Lung (tissue), 11 donors: ENCODE measurements at regions not wholly inside any gene's neighbourhood (a gene's known extent, or its start where the extent isn't known, plus 50 kb on each side); places are given as distances from the start of the nearest gene placed in this dataset.

Experiments
- ATAC-seq: fragments of 200-7000 bp; cut with Tn5 transposase; one replicate; pipeline ENCODE4 v1.9.1; 2020; ENCODE audit warnings: moderate number of reproducible peaks; ENCODE audit not compliant: insufficient read depth, low FRiP score
- DNase-seq, 3 donors: peaks; one replicate each; pipeline ENCODE4 v3.0.0-alpha.2; 2013 to 2017
- H3K27ac ChIP-seq, 2 donors: one replicate each; pipeline ENCODE4 v1.5.1; 2013; ENCODE audit warnings: mild to moderate bottlenecking in 2 of 2, moderate library complexity in 2 of 2, control low read depth in 1 of 2, inconsistent platforms in 1 of 2, low read depth in 1 of 2, low read length in 1 of 2
- H3K27me3 ChIP-seq, 3 donors: one replicate each; pipeline ENCODE4 v1.5.1; 2013; ENCODE audit warnings: low read length in 2 of 3; ENCODE audit not compliant: control insufficient read depth in 3 of 3, insufficient read depth in 3 of 3
- H3K36me3 ChIP-seq, 4 donors: one replicate each; pipeline ENCODE4 v1.5.1; 2013; ENCODE audit warnings: low read length in 4 of 4, mild to moderate bottlenecking in 1 of 4, moderate library complexity in 1 of 4; ENCODE audit not compliant: control insufficient read depth in 4 of 4, insufficient read depth in 4 of 4
- H3K4me1 ChIP-seq, 5 donors: one replicate each; pipeline ENCODE4 v1.5.1; 2013; ENCODE audit warnings: low read length in 5 of 5, mild to moderate bottlenecking in 2 of 5, moderate library complexity in 1 of 5; ENCODE audit not compliant: control insufficient read depth in 5 of 5, insufficient read depth in 5 of 5
- H3K4me3 ChIP-seq: one replicate; pipeline ENCODE4 v1.5.1; 2013; ENCODE audit warnings: mild to moderate bottlenecking, control low read depth, moderate library complexity
- H3K9ac ChIP-seq, 2 donors: one replicate each; pipeline ENCODE4 v1.5.1; 2013; ENCODE audit warnings: low read length in 2 of 2, control low read depth in 1 of 2; ENCODE audit not compliant: insufficient read depth in 1 of 2
- H3K9me3 ChIP-seq, 4 donors: one replicate each; pipeline ENCODE4 v1.5.1; 2013; ENCODE audit warnings: low read length in 3 of 4, mild to moderate bottlenecking in 1 of 4, moderate library complexity in 1 of 4; ENCODE audit not compliant: control insufficient read depth in 4 of 4, insufficient read depth in 3 of 4
- WGBS, 2 donors: extraction: QIAGEN DNeasy Blood & Tissue Kit; methylation state at CpG; one replicate each; pipeline ENCODE4 v1.1.7; 2013; 5-methylcytosine and 5-hydroxymethylcytosine counted together
- TF ChIP-seq, protein P1 (sequence below): IDR thresholded peaks from 2 replicates; pipeline ENCODE4 v1.5.1; 2012; ENCODE audit warnings: mild to moderate bottlenecking; ENCODE audit errors: control extremely low read depth, extremely low read depth
- donor health status: control.
- donor health status: control.
- donor health status: Bipolar disorder and iron deficiency.
- donor health status: healthy.
- donor health status: DM: yes; HTN: yes; CAD: no.

DNA sequence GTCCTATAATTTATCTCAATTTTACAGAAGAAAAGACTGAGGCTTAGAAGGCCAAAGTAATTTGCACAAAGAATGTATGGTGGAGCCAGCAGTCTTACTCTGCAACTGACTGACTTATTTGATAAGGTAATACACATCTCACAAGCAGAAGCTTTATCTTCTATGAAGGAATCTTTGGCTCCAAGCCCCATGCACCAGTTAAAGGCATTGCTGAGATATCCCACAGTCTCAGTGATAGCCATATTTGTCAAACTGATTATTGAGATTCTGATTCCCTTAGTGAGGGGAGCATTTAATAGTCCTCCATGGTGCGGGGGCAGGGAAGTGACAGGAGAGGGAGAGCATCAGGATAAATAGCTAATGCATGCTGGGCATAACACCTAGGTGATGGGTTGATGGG, 60.4 kb upstream of the GRIP1 start:
- H3K9ac ChIP-seq, result no peak overlapping the region
- no peaks in the 10 kb centered on the region for H3K9me3 ChIP-seq
- no peak for DNase-seq
- H3K4me1 ChIP-seq, result no peaks in the 10 kb centered on the region
- ATAC-seq, result no peak
- H3K27ac ChIP-seq, result no peak overlapping the region
- H3K27me3 ChIP-seq, result no peaks in the 10 kb centered on the region
- TF ChIP-seq, protein P1, sequence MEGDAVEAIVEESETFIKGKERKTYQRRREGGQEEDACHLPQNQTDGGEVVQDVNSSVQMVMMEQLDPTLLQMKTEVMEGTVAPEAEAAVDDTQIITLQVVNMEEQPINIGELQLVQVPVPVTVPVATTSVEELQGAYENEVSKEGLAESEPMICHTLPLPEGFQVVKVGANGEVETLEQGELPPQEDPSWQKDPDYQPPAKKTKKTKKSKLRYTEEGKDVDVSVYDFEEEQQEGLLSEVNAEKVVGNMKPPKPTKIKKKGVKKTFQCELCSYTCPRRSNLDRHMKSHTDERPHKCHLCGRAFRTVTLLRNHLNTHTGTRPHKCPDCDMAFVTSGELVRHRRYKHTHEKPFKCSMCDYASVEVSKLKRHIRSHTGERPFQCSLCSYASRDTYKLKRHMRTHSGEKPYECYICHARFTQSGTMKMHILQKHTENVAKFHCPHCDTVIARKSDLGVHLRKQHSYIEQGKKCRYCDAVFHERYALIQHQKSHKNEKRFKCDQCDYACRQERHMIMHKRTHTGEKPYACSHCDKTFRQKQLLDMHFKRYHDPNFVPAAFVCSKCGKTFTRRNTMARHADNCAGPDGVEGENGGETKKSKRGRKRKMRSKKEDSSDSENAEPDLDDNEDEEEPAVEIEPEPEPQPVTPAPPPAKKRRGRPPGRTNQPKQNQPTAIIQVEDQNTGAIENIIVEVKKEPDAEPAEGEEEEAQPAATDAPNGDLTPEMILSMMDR, result no peak
- H3K36me3 ChIP-seq, result no peaks in the 10 kb centered on the region
- H3K4me3 ChIP-seq, result no peak overlapping the region
- 86 to 88% methylated on average over 1 of the region's 1 CpG for WGBS, 2 donors

DNA sequence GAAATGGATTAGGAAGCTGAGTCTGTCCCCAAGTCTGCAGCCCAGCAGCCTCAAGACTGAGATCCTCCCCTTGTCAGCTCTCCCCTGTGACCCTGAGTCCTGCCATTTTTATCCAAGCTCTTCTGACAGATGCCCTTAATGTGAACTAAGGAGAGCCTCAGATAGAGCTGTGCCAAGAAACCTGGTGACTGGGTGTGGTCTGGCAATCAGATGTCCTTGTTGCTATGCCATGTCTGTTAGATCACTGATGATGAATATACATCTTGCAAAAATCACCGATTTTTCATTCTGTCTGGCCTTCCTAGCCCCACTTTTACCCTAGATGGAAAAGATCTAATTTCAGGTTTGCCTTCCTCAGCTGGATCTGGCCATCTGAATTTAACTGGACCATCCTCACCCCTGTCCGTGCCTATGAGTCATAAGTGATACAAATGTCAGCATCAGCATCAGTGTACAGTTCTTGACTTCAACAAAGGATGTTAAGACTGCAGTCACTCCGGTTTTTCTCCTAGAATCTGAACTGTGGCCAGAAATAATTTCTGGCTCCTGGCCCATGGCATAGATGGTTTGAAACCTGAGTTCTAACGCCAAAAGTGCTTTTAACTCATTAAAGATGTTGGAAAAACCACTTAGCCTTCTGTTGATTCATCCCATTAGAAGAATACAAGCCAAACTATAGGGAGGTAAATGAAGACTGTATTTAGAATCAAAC, 61.2 kb upstream of the GRIP1 start:
- DNase-seq (peak in 2 of 3 donors; percentile 10 to 53), ATAC-seq (no peak)
- no peaks in the 10 kb centered on the region for H3K27me3 ChIP-seq
- H3K9ac ChIP-seq, result no peak overlapping the region
- H3K9me3 ChIP-seq, result no peaks in the 10 kb centered on the region
- no peak overlapping the region for H3K4me3 ChIP-seq
- TF ChIP-seq, protein P1, result no peak
- H3K27ac ChIP-seq, result no peak overlapping the region
- no peaks in the 10 kb centered on the region for H3K4me1 ChIP-seq
- WGBS, 2 donors, result 58 to 80% methylated on average over 4 of the region's 4 CpGs
- H3K36me3 ChIP-seq, result no peaks in the 10 kb centered on the region

DNA sequence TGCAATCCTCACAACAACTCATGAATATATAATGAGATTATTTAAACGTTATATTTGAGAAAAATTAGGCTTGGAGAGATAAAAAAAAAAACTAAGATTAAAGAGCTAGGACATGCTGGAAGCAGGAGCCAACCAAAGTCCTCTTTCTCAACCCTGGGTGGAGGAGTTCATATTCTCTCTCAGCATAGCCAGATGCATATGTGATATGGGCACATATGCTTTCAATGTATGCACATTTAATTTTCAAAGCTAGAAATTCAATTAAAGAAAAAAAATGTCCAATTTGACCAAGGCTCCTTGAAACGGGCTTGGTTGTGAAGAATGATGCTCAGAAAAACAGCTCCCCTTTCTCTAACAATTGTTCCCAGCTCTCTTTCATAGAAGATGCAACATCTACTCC, 61.9 kb upstream of the GRIP1 start:
- 73 to 85% methylated on average over 2 of the region's 2 CpGs for WGBS, 2 donors
- no peak overlapping the region for H3K9ac ChIP-seq
- no peaks in the 10 kb centered on the region for H3K4me1 ChIP-seq
- ATAC-seq (no peak), DNase-seq (no peak)
- no peaks in the 10 kb centered on the region for H3K9me3 ChIP-seq
- H3K4me3 ChIP-seq, result no peak overlapping the region
- H3K27ac ChIP-seq, result no peak overlapping the region
- TF ChIP-seq, protein P1, result no peak
- no peaks in the 10 kb centered on the region for H3K36me3 ChIP-seq
- H3K27me3 ChIP-seq, result no peaks in the 10 kb centered on the region

DNA sequence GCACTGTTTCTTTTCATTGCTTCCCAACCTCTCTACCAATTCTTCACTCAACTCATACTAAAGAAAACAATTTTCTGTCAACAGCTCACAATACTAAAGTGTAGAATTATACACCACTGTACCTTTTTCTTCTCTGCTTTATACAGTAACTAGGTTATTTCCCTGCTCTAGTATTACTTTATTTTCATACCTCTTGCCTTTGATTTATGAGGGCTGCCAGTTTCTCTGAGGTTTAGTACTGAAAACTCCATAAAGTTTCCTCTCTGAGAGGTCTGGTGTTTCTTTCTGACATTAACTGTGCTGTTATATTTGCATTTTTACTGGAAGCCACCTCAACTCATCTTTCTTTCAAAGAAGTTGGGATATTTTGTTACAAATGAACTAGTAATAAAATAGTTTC, 63.0 kb upstream of the GRIP1 start:
- H3K36me3 ChIP-seq, result no peaks in the 10 kb centered on the region
- no peak for DNase-seq

More for the DNA sequence above, 63.0 kb upstream of the GRIP1 start:
- Histone ChIP-seq H3K9ac (no peak overlapping the region), H3K4me3 (no peak overlapping the region), H3K9me3 (no peaks in the 10 kb centered on the region), H3K27me3 (no peaks in the 10 kb centered on the region), H3K27ac (no peak overlapping the region), H3K4me1 (no peaks in the 10 kb centered on the region)
- ATAC-seq, result no peak
- TF ChIP-seq, protein P1, result no peak
